Cardiac fibroblast (primary cell): ENCODE measurements at regions not wholly inside any gene's neighbourhood (a gene's known extent, or its start where the extent isn't known, plus 50 kb on each side); places are given as distances from the start of the nearest gene placed in this dataset.

Source experiments
- DNase-seq, 2 donors: peaks; one replicate each; pipeline versions ENCODE4 v3.0.0 to v3.0.0-alpha.2; 2010; ENCODE audit warnings: low read depth in 2 of 2
- H3K4me3 ChIP-seq, 2 donors: replicated peaks in 1 of 2; 1 replicate in 1 of 2; 2 replicates in 1 of 2; pipeline ENCODE4 v1.5.1; 2011; ENCODE audit warnings: low read depth in 2 of 2, low read length in 2 of 2, mild to moderate bottlenecking in 2 of 2, moderate library complexity in 1 of 2
- TF ChIP-seq, protein P1 (sequence below): IDR thresholded peaks from one replicate; pipeline ENCODE4 v1.5.1; 2011; ENCODE audit warnings: low read depth, mild to moderate bottlenecking, low read length, inconsistent platforms

DNA sequence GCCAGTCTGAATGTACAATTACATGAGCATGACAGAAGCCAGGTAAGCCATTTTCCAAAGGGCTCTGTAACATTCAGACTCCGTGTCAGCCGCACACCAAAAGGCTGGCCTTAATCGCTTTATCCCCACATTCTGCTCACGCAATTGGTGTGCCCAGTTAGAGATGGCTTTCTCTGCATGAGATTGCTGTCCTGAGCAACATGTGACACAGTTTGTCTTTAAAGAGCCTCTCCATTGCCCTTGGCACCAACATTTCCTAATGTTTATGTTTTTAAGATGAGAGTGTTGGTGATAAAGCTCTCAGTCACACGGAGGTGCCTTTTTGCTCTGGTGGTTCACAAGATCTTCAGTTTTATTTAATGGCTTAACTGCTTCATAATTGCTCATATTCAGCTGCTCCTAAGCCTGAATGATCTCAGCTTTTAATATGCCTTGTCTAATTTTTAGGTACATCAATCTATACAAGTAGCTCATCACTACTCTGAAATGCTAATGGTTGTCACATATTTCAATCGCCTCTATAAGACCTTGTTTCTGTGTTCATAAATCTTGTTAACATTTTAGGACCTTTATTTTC, 164.8 kb upstream of the ACVR2A start:
- H3K4me3 ChIP-seq, result no peak overlapping the region
- DNase-seq, result no peak
- TF ChIP-seq, protein P1, sequence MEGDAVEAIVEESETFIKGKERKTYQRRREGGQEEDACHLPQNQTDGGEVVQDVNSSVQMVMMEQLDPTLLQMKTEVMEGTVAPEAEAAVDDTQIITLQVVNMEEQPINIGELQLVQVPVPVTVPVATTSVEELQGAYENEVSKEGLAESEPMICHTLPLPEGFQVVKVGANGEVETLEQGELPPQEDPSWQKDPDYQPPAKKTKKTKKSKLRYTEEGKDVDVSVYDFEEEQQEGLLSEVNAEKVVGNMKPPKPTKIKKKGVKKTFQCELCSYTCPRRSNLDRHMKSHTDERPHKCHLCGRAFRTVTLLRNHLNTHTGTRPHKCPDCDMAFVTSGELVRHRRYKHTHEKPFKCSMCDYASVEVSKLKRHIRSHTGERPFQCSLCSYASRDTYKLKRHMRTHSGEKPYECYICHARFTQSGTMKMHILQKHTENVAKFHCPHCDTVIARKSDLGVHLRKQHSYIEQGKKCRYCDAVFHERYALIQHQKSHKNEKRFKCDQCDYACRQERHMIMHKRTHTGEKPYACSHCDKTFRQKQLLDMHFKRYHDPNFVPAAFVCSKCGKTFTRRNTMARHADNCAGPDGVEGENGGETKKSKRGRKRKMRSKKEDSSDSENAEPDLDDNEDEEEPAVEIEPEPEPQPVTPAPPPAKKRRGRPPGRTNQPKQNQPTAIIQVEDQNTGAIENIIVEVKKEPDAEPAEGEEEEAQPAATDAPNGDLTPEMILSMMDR, result no peak

DNA sequence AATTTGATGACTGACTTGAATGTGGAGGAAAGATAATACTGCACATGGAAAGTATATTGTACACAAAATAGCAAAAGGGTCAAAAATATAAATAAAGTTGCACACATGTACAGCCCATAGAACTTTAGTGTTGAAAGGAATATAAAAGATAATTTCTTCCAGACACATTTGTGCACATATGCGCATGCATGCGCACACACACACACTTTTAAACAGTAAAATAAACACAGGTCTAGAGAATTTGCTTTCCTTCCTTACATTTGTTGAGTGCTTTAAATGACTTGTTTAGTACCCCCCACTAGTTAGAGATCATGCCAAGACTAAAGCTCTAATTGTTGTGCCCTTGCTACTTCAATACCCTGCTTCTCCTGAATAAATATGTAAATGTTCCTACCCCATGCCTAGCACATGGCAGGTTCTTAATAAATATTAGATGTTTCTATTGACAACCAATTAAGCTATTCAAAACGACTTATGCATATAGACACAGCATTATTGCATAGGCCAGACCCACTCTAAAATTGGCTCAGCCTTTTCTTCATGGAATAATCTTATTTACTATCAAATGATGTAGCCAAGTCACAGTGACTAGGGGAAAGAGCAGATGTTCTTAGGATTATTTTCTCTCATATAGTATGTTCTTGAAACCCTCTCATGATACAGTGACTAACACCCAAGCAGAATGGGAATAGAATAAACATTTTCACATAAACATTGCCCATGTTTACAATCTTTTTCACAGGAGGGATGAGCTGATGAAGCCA, 165.5 kb upstream of the ACVR2A start:
- TF ChIP-seq, protein P1, result no peak
- no peak for DNase-seq

DNA sequence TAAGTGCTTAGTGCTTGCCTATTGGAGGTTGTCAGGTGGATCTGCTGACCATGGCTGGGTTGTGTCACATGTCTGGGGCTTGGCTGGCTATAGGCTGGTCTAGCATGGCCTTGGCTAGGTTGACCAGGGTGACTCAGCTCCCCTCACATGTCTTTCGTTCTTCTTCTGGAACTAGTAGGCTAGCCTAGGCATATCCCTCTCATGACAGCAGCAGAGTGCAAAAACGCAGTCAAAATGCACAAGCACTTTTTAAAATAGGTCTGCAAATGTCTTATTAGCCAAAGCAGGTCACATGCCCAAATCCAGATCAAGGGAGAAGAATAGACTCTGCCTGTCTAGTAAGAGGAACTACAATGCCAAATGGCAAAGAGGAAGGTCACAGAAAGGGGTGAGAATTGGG, 179.7 kb upstream of the ACVR2A start:
- DNase-seq, result no peak
- TF ChIP-seq, protein P1, result no peak
- no peak overlapping the region for H3K4me3 ChIP-seq

More for the DNA sequence above, 165.5 kb upstream of the ACVR2A start:
- no peak overlapping the region for H3K4me3 ChIP-seq

DNA sequence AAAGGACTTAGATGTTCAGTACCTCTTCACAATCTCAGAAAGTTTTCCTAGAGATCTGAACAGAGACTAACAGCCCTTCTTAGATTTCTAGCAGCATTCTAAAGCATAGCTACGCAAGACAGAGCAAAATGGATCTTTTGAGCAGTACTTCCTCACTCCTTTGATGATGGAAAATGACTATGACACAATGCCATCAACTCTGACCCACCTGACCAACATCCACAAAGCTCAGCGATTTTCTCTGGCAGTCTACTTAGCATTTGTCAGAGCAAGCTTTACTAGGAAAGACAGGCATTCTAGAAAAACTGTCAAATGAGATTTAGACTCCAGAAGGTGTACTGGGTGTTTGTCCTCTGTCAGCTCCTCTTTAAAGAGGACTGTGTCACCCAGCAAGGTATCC, 180.9 kb upstream of the ACVR2A start:
- DNase-seq, result no peak
- TF ChIP-seq, protein P1, result no peak
- H3K4me3 ChIP-seq, result no peak overlapping the region

DNA sequence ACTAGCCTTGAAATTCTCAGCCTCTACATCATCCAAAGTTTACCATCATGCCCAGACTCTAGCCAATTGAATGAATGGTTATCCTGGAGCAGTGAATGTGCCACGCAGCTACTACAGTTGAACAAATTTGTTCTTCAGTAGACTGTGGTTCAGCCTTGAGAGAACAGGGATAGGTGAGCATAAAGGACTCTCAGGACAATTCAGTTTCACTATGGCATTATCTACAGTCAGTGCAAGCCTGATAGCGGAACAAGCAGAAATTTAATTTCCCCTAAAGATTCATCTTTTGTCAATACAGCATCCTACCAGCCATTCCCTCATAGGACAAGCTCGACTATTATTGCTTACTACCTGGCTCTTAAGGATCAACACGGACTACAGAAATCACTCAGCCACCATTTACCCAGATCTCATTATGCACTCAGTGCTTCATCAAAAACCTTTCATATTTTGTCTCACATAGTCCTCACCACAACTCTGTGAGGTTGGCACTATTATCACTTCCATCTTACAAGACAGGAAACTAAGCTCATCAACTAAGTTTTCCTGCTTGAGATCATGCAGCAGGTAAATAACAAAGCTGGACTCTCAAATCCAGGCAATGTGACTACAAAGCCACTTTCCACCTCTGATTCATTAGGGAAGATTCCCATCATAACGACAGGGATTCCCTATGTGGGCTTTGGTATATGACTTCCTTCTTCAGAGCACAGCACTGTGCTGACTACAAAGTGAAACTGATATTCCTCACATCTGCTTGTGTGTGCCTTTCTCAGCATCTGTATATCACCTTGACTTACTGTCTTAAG, 181.5 kb upstream of the ACVR2A start:
- no peak for DNase-seq
- TF ChIP-seq, protein P1, result no peak

DNA sequence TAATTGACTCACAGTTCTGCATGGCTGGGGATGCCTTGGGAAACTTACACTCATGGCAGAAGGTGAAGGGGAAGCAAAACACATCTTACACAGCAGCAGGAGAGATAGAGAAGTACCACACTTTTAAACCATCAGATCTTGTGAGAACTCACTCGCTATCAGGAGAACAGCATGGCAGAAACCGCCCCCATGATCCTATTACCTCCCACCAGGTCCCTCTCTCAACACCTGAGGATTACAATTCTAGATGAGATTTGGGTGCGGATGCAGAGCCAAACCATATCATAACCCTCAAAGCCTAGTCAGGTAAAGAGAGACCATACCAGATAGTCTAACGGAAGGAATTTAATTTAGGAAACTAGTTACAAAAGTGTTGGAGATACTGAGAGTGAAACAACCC, 182.6 kb upstream of the ACVR2A start:
- TF ChIP-seq, protein P1, result no peak
- H3K4me3 ChIP-seq, result no peak overlapping the region
- no peak for DNase-seq

More for the DNA sequence above, 181.5 kb upstream of the ACVR2A start:
- H3K4me3 ChIP-seq, result no peak overlapping the region
